Esophagus muscularis mucosa (tissue), 4 donors: ENCODE measurements at regions not wholly inside any gene's neighbourhood (a gene's known extent, or its start where the extent isn't known, plus 50 kb on each side); places are given as distances from the start of the nearest gene placed in this dataset.

Experiments
- DNase-seq: peaks from one replicate; pipeline ENCODE4 v3.0.0-alpha.2; 2017; ENCODE audit errors: extremely low spot score
- H3K27ac ChIP-seq, 4 donors: fragments of 200-600 bp; sonication (generic); replicated peaks in 1 of 4; 1 replicate in 3 of 4; 2 replicates in 1 of 4; pipeline ENCODE4 v1.5.1; 2016 to 2019; ENCODE audit warnings: mild to moderate bottlenecking in 1 of 4
- H3K27me3 ChIP-seq, 4 donors: fragments of 200-600 bp; sonication (generic); one replicate each; pipeline versions ENCODE4 v1.5.1 to v1.6.0; 2016 to 2019
- H3K36me3 ChIP-seq, 4 donors: fragments of 200-600 bp; sonication (generic); one replicate each; pipeline ENCODE4 v1.5.1; 2016 to 2019
- H3K4me1 ChIP-seq, 4 donors: fragments of 200-600 bp; sonication (generic); one replicate each; pipeline ENCODE4 v1.5.1; 2016 to 2019
- H3K4me3 ChIP-seq, 4 donors: fragments of 200-600 bp; sonication (generic); 1 replicate in 2 of 4; 2 replicates in 2 of 4; pipeline ENCODE4 v1.5.1; 2016 to 2019; ENCODE audit warnings: mild to moderate bottlenecking in 4 of 4, moderate library complexity in 1 of 4
- H3K9me3 ChIP-seq, 4 donors: fragments of 200-600 bp; sonication (generic); 1 replicate in 3 of 4; 2 replicates in 1 of 4; pipeline ENCODE4 v1.5.1; 2016 to 2019
- CTCF ChIP-seq, 3 experiments: fragments of 200-600 bp in 2 of 3; fragments of 450-650 bp in 1 of 3; sonication (generic) in 2 of 3; IDR thresholded peaks; one replicate each; pipeline ENCODE4 v1.5.1; 2017 to 2019; ENCODE audit warnings: antibody characterized with exemption in 3 of 3, mild to moderate bottlenecking in 2 of 3, moderate library complexity in 1 of 3
- EP300 ChIP-seq: sonication (generic); formaldehyde crosslinking; IDR thresholded peaks from one replicate; pipeline ENCODE4 v1.6.1; 2017; ENCODE audit warnings: antibody characterized with exemption
- POLR2A ChIP-seq: fragments of 450-650 bp; IDR thresholded peaks from one replicate; pipeline ENCODE4 v1.6.1; 2017; ENCODE audit warnings: antibody characterized with exemption, moderate library complexity, mild to moderate bottlenecking, low read depth
- POLR2AphosphoS5 ChIP-seq, 2 donors: sonication (generic); formaldehyde crosslinking; IDR thresholded peaks; one replicate each; pipeline ENCODE4 v1.6.1; 2017; ENCODE audit warnings: antibody characterized with exemption in 2 of 2
- WGBS: methylation state at CpG from one replicate; pipeline ENCODE4 v1.1.5; 2018; 5-methylcytosine and 5-hydroxymethylcytosine counted together
- intact Hi-C: fragments of 100-400 bp; cut with DNase I; formaldehyde crosslinking; loops from one replicate; pipeline ENCODE4 v1.15.1; 2023

DNA sequence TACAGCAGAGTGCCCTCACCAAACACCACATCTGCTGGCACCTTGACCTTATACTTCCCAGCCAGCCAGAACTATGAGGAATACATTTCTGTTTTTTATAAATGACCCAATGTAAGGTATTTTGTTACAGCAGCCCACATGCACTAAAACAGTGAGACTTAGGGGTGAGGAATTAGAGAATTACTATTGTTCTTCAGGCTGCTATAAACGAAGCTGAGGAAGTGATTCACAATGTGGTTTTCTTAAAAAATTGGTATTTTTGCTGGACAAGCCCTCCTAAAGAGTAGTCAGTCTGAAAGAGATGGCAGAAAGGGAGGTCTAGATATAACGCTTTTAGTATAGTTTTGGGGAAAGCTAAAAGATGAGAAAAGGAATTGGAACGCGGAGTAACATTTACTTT is 101.0 kb downstream of the SLITRK6 start:
- intact Hi-C loops, result no loop called here
- no peak for DNase-seq
- no peaks in the 10 kb centered on the region for H3K27me3 ChIP-seq
- H3K4me3 ChIP-seq, result no peak overlapping the region
- no peaks in the 10 kb centered on the region for H3K36me3 ChIP-seq
- H3K9me3 ChIP-seq, result peaks cover 0 to 5% (median 0%) of the 10 kb centered on the region in 4 donors
- no peak overlapping the region for H3K27ac ChIP-seq
- WGBS, result 50% methylated on average over 4 of the region's 4 CpGs
- H3K4me1 ChIP-seq, result no peaks in the 10 kb centered on the region
- TF ChIP-seq POLR2AphosphoS5 (IDR thresholded peaks at IDR 0.05), result no peak
- TF ChIP-seq CTCF (IDR thresholded peaks at IDR 0.05), result no peak
- TF ChIP-seq EP300, result no peak
- TF ChIP-seq POLR2A, result no peak

DNA sequence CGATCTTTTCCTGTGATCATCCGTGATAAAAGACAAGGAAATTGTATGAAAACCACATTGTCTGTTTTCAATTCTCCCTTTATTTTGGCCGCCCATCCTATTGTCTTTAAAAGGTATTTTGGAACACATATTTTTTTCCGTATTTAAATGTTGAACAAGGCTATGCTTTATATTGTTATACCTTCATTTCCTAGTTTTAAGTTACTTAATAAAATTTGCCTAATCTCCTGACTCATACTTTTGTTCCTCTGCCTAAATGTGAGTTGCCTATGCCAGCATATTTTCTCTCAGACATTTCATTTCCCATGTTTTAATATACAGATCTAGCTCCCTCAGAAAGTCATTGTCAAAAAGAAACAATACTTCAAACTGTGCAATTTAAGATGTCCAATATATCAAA is 104.2 kb downstream of the SLITRK6 start:
- intact Hi-C loops, result no loop called here
- WGBS, result 36% methylated on average over 4 of the region's 4 CpGs
- no peaks in the 10 kb centered on the region for H3K27me3 ChIP-seq
- H3K4me1 ChIP-seq, result no peaks in the 10 kb centered on the region
- no peak for TF ChIP-seq POLR2A
- no peak for TF ChIP-seq CTCF (IDR thresholded peaks at IDR 0.05)
- TF ChIP-seq POLR2AphosphoS5 (IDR thresholded peaks at IDR 0.05), result no peak
- no peak for TF ChIP-seq EP300
- no peak overlapping the region for H3K27ac ChIP-seq
- no peaks in the 10 kb centered on the region for H3K36me3 ChIP-seq
- DNase-seq, result no peak
- peaks cover 0 to 4% (median 0%) of the 10 kb centered on the region in 4 donors for H3K9me3 ChIP-seq
- H3K4me3 ChIP-seq, result no peak overlapping the region

- no peaks in the 10 kb centered on the region for H3K36me3 ChIP-seq
- no peak overlapping the region for H3K27ac ChIP-seq
- H3K4me1 ChIP-seq, result no peaks in the 10 kb centered on the region
- DNase-seq, result no peak
- no peaks in the 10 kb centered on the region for H3K9me3 ChIP-seq
- no peaks in the 10 kb centered on the region for H3K27me3 ChIP-seq
- H3K4me3 ChIP-seq, result no peak overlapping the region
- 77% methylated on average over 7 of the region's 7 CpGs for WGBS
- TF ChIP-seq POLR2A (no peak), POLR2AphosphoS5 (IDR thresholded peaks at IDR 0.05) (no peak), EP300 (no peak), CTCF (IDR thresholded peaks at IDR 0.05) (no peak)
- intact Hi-C loops, result no loop called here
Observed at GRCh38 chr13:85693889-85694511, 105.2 kb downstream of the SLITRK6 start.

GRCh38 chr13:85690368-85690767 is 108.9 kb downstream of the SLITRK6 start:
- Histone ChIP-seq H3K27ac (no peak overlapping the region), H3K36me3 (no peaks in the 10 kb centered on the region), H3K4me1 (no peaks in the 10 kb centered on the region), H3K9me3 (no peaks in the 10 kb centered on the region), H3K4me3 (no peak overlapping the region), H3K27me3 (no peaks in the 10 kb centered on the region)
- no peak for DNase-seq
- intact Hi-C loops, result no loop called here
- TF ChIP-seq CTCF (IDR thresholded peaks at IDR 0.05) (no peak), POLR2AphosphoS5 (IDR thresholded peaks at IDR 0.05) (no peak), POLR2A (no peak), EP300 (no peak)
- 51% methylated on average over 1 of the region's 1 CpG for WGBS

GRCh38 chr13:85685436-85685835 is 113.8 kb downstream of the SLITRK6 start:
- no peaks in the 10 kb centered on the region for H3K9me3 ChIP-seq
- no peaks in the 10 kb centered on the region for H3K36me3 ChIP-seq
- no peak overlapping the region for H3K27ac ChIP-seq
- DNase-seq, result no peak
- H3K27me3 ChIP-seq, result no peaks in the 10 kb centered on the region
- intact Hi-C loops, result no loop called here
- no peak overlapping the region for H3K4me3 ChIP-seq
- no peak for TF ChIP-seq POLR2AphosphoS5 (IDR thresholded peaks at IDR 0.05)
- no peak for TF ChIP-seq EP300
- TF ChIP-seq CTCF (IDR thresholded peaks at IDR 0.05), result no peak
- TF ChIP-seq POLR2A, result no peak
- 69% methylated on average over 1 of the region's 1 CpG for WGBS
- no peaks in the 10 kb centered on the region for H3K4me1 ChIP-seq
